H1 (cell line): ENCODE measurements at regions not wholly inside any gene's neighbourhood (a gene's known extent, or its start where the extent isn't known, plus 50 kb on each side); places are given as distances from the start of the nearest gene placed in this dataset.

Source experiments
- CTCF ChIA-PET: fragments of 300-600 bp; sonication (Branson Sonifier 250); formaldehyde crosslinking; loops from one replicate; lab custom pipeline; 2021; ENCODE audit not compliant: partially characterized antibody; lab: Charles Lee
- POLR2A ChIA-PET: fragments of 300-600 bp; sonication (Branson Sonifier 250); formaldehyde crosslinking; loops from one replicate; lab custom pipeline; 2021; ENCODE audit warnings: inconsistent platforms; ENCODE audit not compliant: partially characterized antibody; lab: Charles Lee
- DNase-seq, 2 experiments: peaks; one replicate each; pipeline versions ENCODE4 v3.0.0 to v3.0.0-alpha.2; 2010 to 2022; ENCODE audit warnings: low spot score in 2 of 2, low read depth in 1 of 2, mixed read lengths in 1 of 2
- FAIRE-seq: peaks from 2 replicates; lab custom pipeline; 2011; peaks lifted over from hg19 to GRCh38; lab: Jason Lieb, UNC
- H2AFZ ChIP-seq: 2 replicates; pipeline ENCODE4 v1.8.1; 2012; ENCODE audit warnings: low read length, inconsistent platforms
- H2AK5ac ChIP-seq: 2 replicates; pipeline ENCODE4 v1.6.1; 2013; ENCODE audit warnings: low read depth, low read length
- H2BK120ac ChIP-seq: replicated peaks from 2 replicates; pipeline ENCODE3; 2013; ENCODE audit warnings: low read depth, low read length, inconsistent platforms
- H2BK12ac ChIP-seq: 2 replicates; pipeline ENCODE4 v1.6.1; 2013; ENCODE audit warnings: low read depth, low read length
- H2BK15ac ChIP-seq: 2 replicates; pipeline ENCODE4 v1.6.1; 2013; ENCODE audit warnings: low read length
- H2BK20ac ChIP-seq: 2 replicates; pipeline ENCODE4 v1.6.1; 2013; ENCODE audit warnings: low read length
- H2BK5ac ChIP-seq: 2 replicates; pipeline ENCODE4 v1.6.1; 2013; ENCODE audit warnings: low read depth, low read length
- H3K14ac ChIP-seq: 2 replicates; pipeline ENCODE4 v1.6.1; 2013; ENCODE audit warnings: inconsistent platforms; ENCODE audit not compliant: insufficient read length
- H3K18ac ChIP-seq: 2 replicates; pipeline ENCODE4 v1.6.1; 2013; ENCODE audit warnings: low read length; ENCODE audit errors: extremely low read depth
- H3K23ac ChIP-seq: 2 replicates; pipeline ENCODE4 v1.6.1; 2013; ENCODE audit warnings: inconsistent platforms; ENCODE audit not compliant: insufficient read length
- H3K23me2 ChIP-seq: 2 replicates; pipeline ENCODE4 v1.6.1; 2013; ENCODE audit warnings: low read depth, low read length
- H3K27ac ChIP-seq: 2 replicates; pipeline ENCODE4 v1.6.1; 2011; ENCODE audit warnings: low read depth, low read length, inconsistent platforms
- H3K27me3 ChIP-seq, 4 experiments: replicated peaks in 1 of 4; 1 replicate in 1 of 4; 2 replicates in 3 of 4; pipeline versions ENCODE4 v1.6.1 to v1.8.1; 2011 to 2013; ENCODE audit warnings: low read length in 3 of 4, mild to moderate bottlenecking in 3 of 4, inconsistent platforms in 2 of 4, mixed read lengths in 2 of 4, moderate library complexity in 1 of 4; ENCODE audit not compliant: control insufficient read depth in 3 of 4, insufficient read depth in 3 of 4; ENCODE audit errors: extremely low read depth in 1 of 4
- H3K36me3 ChIP-seq, 4 experiments: 2 replicates each; pipeline versions ENCODE4 v1.6.1 to v1.8.1; 2011 to 2013; ENCODE audit warnings: mild to moderate bottlenecking in 4 of 4, low read length in 3 of 4, moderate library complexity in 2 of 4, control low read depth in 1 of 4, inconsistent platforms in 1 of 4; ENCODE audit not compliant: insufficient read depth in 4 of 4, control insufficient read depth in 2 of 4
- H3K4ac ChIP-seq: replicated peaks from 2 replicates; pipeline ENCODE3; 2013; ENCODE audit warnings: low read length, low read depth, mixed read lengths, inconsistent platforms; ENCODE audit not compliant: insufficient read length
- H3K4me1 ChIP-seq, 4 experiments: replicated peaks in 1 of 4; 1 replicate in 1 of 4; 2 replicates in 3 of 4; pipeline versions ENCODE4 v1.6.1 to v1.8.1; 2011 to 2013; ENCODE audit warnings: low read length in 3 of 4, inconsistent platforms in 2 of 4, mixed read lengths in 1 of 4; ENCODE audit not compliant: insufficient read depth in 4 of 4, control insufficient read depth in 3 of 4
- H3K4me2 ChIP-seq, 2 experiments: 2 replicates each; pipeline versions ENCODE4 v1.6.1 to v1.8.1; 2011 to 2013; ENCODE audit warnings: low read depth in 2 of 2, low read length in 2 of 2, control low read depth in 1 of 2, inconsistent platforms in 1 of 2, mild to moderate bottlenecking in 1 of 2; ENCODE audit not compliant: insufficient read depth in 1 of 2
- H3K4me3 ChIP-seq, 4 experiments: fragments of 200-600, 300-600 bp in 1 of 4; sonication (generic), shearing (Covaris generic), sonication (Bioruptor Twin) in 1 of 4; 2 replicates each; pipeline versions ENCODE4 v1.5.1 to v1.8.1; 2011 to 2016; ENCODE audit warnings: low read length in 4 of 4, low read depth in 3 of 4, control low read depth in 2 of 4, inconsistent platforms in 2 of 4, mild to moderate bottlenecking in 2 of 4, mixed read lengths in 1 of 4, moderate library complexity in 1 of 4; ENCODE audit not compliant: insufficient read depth in 2 of 4; ENCODE audit errors: extremely low read depth in 1 of 4
- H3K56ac ChIP-seq: replicated peaks from 2 replicates; pipeline ENCODE3; 2013; ENCODE audit warnings: low read depth, mild to moderate bottlenecking, mixed read lengths, low read length, inconsistent platforms; ENCODE audit not compliant: insufficient read length
- H3K79me1 ChIP-seq: 2 replicates; pipeline ENCODE4 v1.6.1; 2013; ENCODE audit warnings: low read depth, low read length, control low read depth
- H3K79me2 ChIP-seq, 2 experiments: 2 replicates each; pipeline versions ENCODE4 v1.6.1 to v1.8.1; 2012 to 2013; ENCODE audit warnings: low read length in 2 of 2, mild to moderate bottlenecking in 2 of 2, inconsistent platforms in 1 of 2; ENCODE audit not compliant: insufficient read depth in 2 of 2, control insufficient read depth in 1 of 2
- H3K9ac ChIP-seq, 4 experiments: replicated peaks in 1 of 4; 1 replicate in 1 of 4; 2 replicates in 3 of 4; pipeline versions ENCODE4 v1.6.1 to v1.8.1; 2011 to 2013; ENCODE audit warnings: low read depth in 3 of 4, low read length in 3 of 4, control low read depth in 2 of 4, mild to moderate bottlenecking in 2 of 4, moderate library complexity in 2 of 4, inconsistent platforms in 1 of 4; ENCODE audit errors: extremely low read depth in 1 of 4
- H3K9me3 ChIP-seq, 2 experiments: 2 replicates each; pipeline versions ENCODE4 v1.6.1 to v1.8.1; 2012 to 2013; ENCODE audit warnings: mild to moderate bottlenecking in 2 of 2, moderate library complexity in 2 of 2, control low read depth in 1 of 2, inconsistent platforms in 1 of 2, low read depth in 1 of 2, low read length in 1 of 2, mixed read lengths in 1 of 2; ENCODE audit not compliant: insufficient read depth in 2 of 2
- H4K20me1 ChIP-seq, 2 experiments: replicated peaks in 1 of 2; 2 replicates each; pipeline versions ENCODE3 to v1.8.1; 2011 to 2013; ENCODE audit warnings: inconsistent platforms in 2 of 2, low read length in 2 of 2, mild to moderate bottlenecking in 1 of 2; ENCODE audit not compliant: insufficient read depth in 2 of 2, control insufficient read depth in 1 of 2
- H4K5ac ChIP-seq: 2 replicates; pipeline ENCODE4 v1.6.1; 2013; ENCODE audit warnings: low read length, low read depth, mixed read lengths, inconsistent platforms; ENCODE audit not compliant: insufficient read length
- H4K8ac ChIP-seq: 2 replicates; pipeline ENCODE4 v1.8.0; 2013; ENCODE audit warnings: mild to moderate bottlenecking, moderate library complexity, low read length, inconsistent platforms; ENCODE audit not compliant: insufficient read depth; ENCODE audit errors: extremely low read depth
- H4K91ac ChIP-seq: replicated peaks from 2 replicates; pipeline ENCODE3; 2013; ENCODE audit warnings: low read length, mixed read lengths, inconsistent platforms; ENCODE audit not compliant: insufficient read length
- ASH2L ChIP-seq: fragments of 200-600, 300-600 bp; sonication (generic); IDR thresholded peaks from one replicate; pipeline ENCODE4 v1.7.1; 2017; ENCODE audit warnings: low read length
- CBX8 ChIP-seq: fragments of 300-800, 300-1000 bp; sonication (generic); IDR thresholded peaks from 2 replicates; pipeline ENCODE4 v1.7.1; 2016; ENCODE audit warnings: low read depth, low read length, borderline replicate concordance
- CHD1 ChIP-seq: IDR thresholded peaks from 2 replicates; pipeline ENCODE4 v1.6.1; 2012; ENCODE audit warnings: low read depth, low read length, improper control_type of control experiment
- CTBP2 ChIP-seq: IDR thresholded peaks from 2 replicates; pipeline ENCODE4 v1.7.0; 2011; ENCODE audit warnings: borderline replicate concordance, mild to moderate bottlenecking, moderate library complexity, mixed read lengths, low read length; ENCODE audit not compliant: insufficient read depth, insufficient read length
- E2F6 ChIP-seq: IDR thresholded peaks from 2 replicates; pipeline ENCODE4 v1.6.1; 2012; ENCODE audit warnings: inconsistent platforms
- EGR1 ChIP-seq: IDR thresholded peaks from 2 replicates; pipeline ENCODE4 v1.6.1; 2011; ENCODE audit warnings: low read depth, low read length, borderline replicate concordance
- KDM1A ChIP-seq: fragments of 200-600, 300-600 bp; sonication (generic); IDR thresholded peaks from 2 replicates; pipeline ENCODE4 v1.7.1; 2016; ENCODE audit warnings: mild to moderate bottlenecking, low read length, borderline replicate concordance
- KDM4A ChIP-seq: IDR thresholded peaks from one replicate; pipeline ENCODE4 v1.7.1; 2012; ENCODE audit warnings: low read depth, mild to moderate bottlenecking, moderate library complexity, low read length, inconsistent platforms; ENCODE audit not compliant: severe bottlenecking
- KDM5A ChIP-seq: fragments of 200-600 bp; IDR thresholded peaks from 2 replicates; pipeline ENCODE4 v1.7.1; 2012; ENCODE audit warnings: mild to moderate bottlenecking, low read length, inconsistent platforms, mixed read lengths
- PHF8 ChIP-seq: fragments of 200-600 bp; sonication (generic); conservative IDR thresholded peaks from 2 replicates; pipeline ENCODE4 v1.7.1; 2012; ENCODE audit warnings: low read depth, mild to moderate bottlenecking, inconsistent platforms, low read length, moderate library complexity
- RBBP5 ChIP-seq: IDR thresholded peaks from 2 replicates; pipeline ENCODE4 v1.7.1; 2012; ENCODE audit warnings: low read depth, mild to moderate bottlenecking, inconsistent platforms, low read length, moderate library complexity, borderline replicate concordance
- SAP30 ChIP-seq: fragments of 300-600 bp; sonication (generic); IDR thresholded peaks from 2 replicates; pipeline ENCODE4 v1.7.1; 2012; ENCODE audit warnings: low read length, moderate library complexity, mild to moderate bottlenecking, inconsistent platforms; ENCODE audit not compliant: insufficient read depth, insufficient replicate concordance
- SIX5 ChIP-seq: IDR thresholded peaks from 2 replicates; pipeline ENCODE4 v1.6.1; 2011; ENCODE audit warnings: mild to moderate bottlenecking, low read depth, low read length
- SP2 ChIP-seq: IDR thresholded peaks from 2 replicates; pipeline ENCODE4 v1.6.1; 2012; ENCODE audit warnings: mild to moderate bottlenecking, low read length, inconsistent platforms
- TAF1 ChIP-seq: IDR thresholded peaks from 2 replicates; pipeline ENCODE4 v1.6.1; 2011; ENCODE audit warnings: mild to moderate bottlenecking, low read depth, low read length
- whole genome bisulfite sequencing, 2 experiments: shearing (Covaris generic) in 1 of 2; methylation state at CpG; one replicate each; pipeline versions ENCODE4 v1.1.6 to v1.1.7; 2013 to 2015; ENCODE audit warnings: low lambda C conversion rate in 2 of 2, mixed read lengths in 2 of 2, inconsistent platforms in 1 of 2, low coverage in 1 of 2, missing lambda C conversion rate in 1 of 2; ENCODE audit not compliant: insufficient replicate concordance in 2 of 2, insufficient coverage in 1 of 2, insufficient read length in 1 of 2; ENCODE audit errors: extremely low coverage in 1 of 2, missing lambda C conversion rate in 1 of 2; 5-methylcytosine and 5-hydroxymethylcytosine counted together

GRCh38 chr2:67829470-67829869, 233.3 kb downstream of the C1D start:
- Histone ChIP-seq H3K4ac (no peak overlapping the region), H2BK5ac (no peak overlapping the region), H4K91ac (no peak overlapping the region), H3K27ac (no peak overlapping the region), H3K9me3 (no peaks in the 10 kb centered on the region), H3K79me2 (no peaks in the 10 kb centered on the region), H2BK15ac (no peak overlapping the region), H3K14ac (no peak overlapping the region), H3K23ac (no peak overlapping the region), H3K36me3 (no peaks in the 10 kb centered on the region), H3K56ac (no peak overlapping the region), H3K4me1 (no peaks in the 10 kb centered on the region), H2BK12ac (no peak overlapping the region), H3K27me3 (peaks cover 0 to 1% (median 0%) of the 10 kb centered on the region in 4 experiments; a peak in 1 of 7 replicates), H4K20me1 (no peaks in the 10 kb centered on the region), H3K23me2 (no peaks in the 10 kb centered on the region; the same call in 1 of the 2 replicates), H2BK120ac (no peak overlapping the region), H3K4me3 (no peak overlapping the region), H3K18ac (no peak overlapping the region), H4K8ac (no peak overlapping the region), H2BK20ac (no peak overlapping the region), H3K4me2 (no peak overlapping the region), H3K9ac (no peak overlapping the region), H3K79me1 (no peaks in the 10 kb centered on the region), H2AFZ (no peak overlapping the region), H2AK5ac (no peak overlapping the region), H4K5ac (no peak overlapping the region)
- WGBS, 2 experiments = 82% methylated on average over 2 of the region's 2 CpGs; no CpG with 5 or more reads in 1 of the 2 experiments
- FAIRE-seq (no peak), DNase-seq (no peak)
- ChIA-PET CTCF (interaction anchor here (1.2 to 1.5 kb wide), 3 partner anchors 11 to 524 kb away, joined by 3 to 4 read pairs (median 4); no protein-coding TSS in a partner anchor), POLR2A (no interaction called here)
- no peak for TF ChIP-seq RBBP5
- no peak for TF ChIP-seq SIX5
- no peak for TF ChIP-seq CHD1
- no peak for TF ChIP-seq KDM4A
- TF ChIP-seq E2F6 = no peak
- TF ChIP-seq EGR1 = no peak
- no peak for TF ChIP-seq CTBP2
- TF ChIP-seq CBX8 = no peak
- no peak for TF ChIP-seq PHF8
- TF ChIP-seq KDM5A = no peak
- TF ChIP-seq SAP30 = no peak
- no peak for TF ChIP-seq KDM1A
- no peak for TF ChIP-seq TAF1
- TF ChIP-seq SP2 = no peak
- TF ChIP-seq ASH2L = no peak
